ENCODE measurements at regions not wholly inside any gene's neighbourhood (a gene's known extent, or its start where the extent isn't known, plus 50 kb on each side); places are given as distances from the start of the nearest gene placed in this dataset.

- intact Hi-C loops (cut with DNase I) = no loop called here
- peaks cover 30% of the 10 kb centered on the region for H3K4me1 ChIP-seq (ENCODE audit: insufficient read depth)
Observed at GRCh38 chr9:699396-699795, 142.1 kb upstream of the DMRT1 start.

GRCh38 chr9:700365-701282, 140.9 kb upstream of the DMRT1 start:
- no peak for DNase-seq
- no peak overlapping the region for H3K4me3 ChIP-seq
- 85 to 86% (median 85%) methylated on average over 9 of the region's 9 CpGs for WGBS, 3 donors
- peaks cover 18% of the 10 kb centered on the region for H3K4me1 ChIP-seq (ENCODE audit: insufficient read depth)
- H3K27me3 ChIP-seq = no peaks in the 10 kb centered on the region
- TF ChIP-seq CTCF (IDR thresholded peaks at IDR 0.05) = no peak
- no peak for TF ChIP-seq EP300 (IDR thresholded peaks at IDR 0.05)
- no peak for TF ChIP-seq POLR2A (IDR thresholded peaks at IDR 0.05)
- no peaks in the 10 kb centered on the region for H3K36me3 ChIP-seq
- H3K9me3 ChIP-seq = no peaks in the 10 kb centered on the region
- no peak overlapping the region for H3K27ac ChIP-seq
- intact Hi-C loops (cut with DNase I) = no loop called here

More at GRCh38 chr9:699396-699795, 142.1 kb upstream of the DMRT1 start:
- no peak for DNase-seq
- Histone ChIP-seq H3K27me3 (no peaks in the 10 kb centered on the region), H3K4me3 (no peak overlapping the region), H3K36me3 (no peaks in the 10 kb centered on the region), H3K27ac (no peak overlapping the region), H3K9me3 (no peaks in the 10 kb centered on the region)
- TF ChIP-seq CTCF (IDR thresholded peaks at IDR 0.05) (no peak), EP300 (IDR thresholded peaks at IDR 0.05) (no peak), POLR2A (IDR thresholded peaks at IDR 0.05) (no peak)
- 66 to 67% (median 66%) methylated on average over 1 of the region's 1 CpG for WGBS, 3 donors

GRCh38 chr9:703392-703791, 138.1 kb upstream of the DMRT1 start:
- Histone ChIP-seq H3K4me1 (ENCODE audit: insufficient read depth) (peaks cover 3% of the 10 kb centered on the region), H3K36me3 (no peaks in the 10 kb centered on the region), H3K27me3 (no peaks in the 10 kb centered on the region), H3K4me3 (no peak overlapping the region), H3K9me3 (no peaks in the 10 kb centered on the region), H3K27ac (no peak overlapping the region)
- WGBS, 3 donors = 59 to 74% (median 74%) methylated on average over 2 of the region's 2 CpGs
- TF ChIP-seq EP300 (IDR thresholded peaks at IDR 0.05) (no peak), CTCF (IDR thresholded peaks at IDR 0.05) (no peak), POLR2A (IDR thresholded peaks at IDR 0.05) (no peak)
- DNase-seq = no peak
- intact Hi-C loops (cut with DNase I) = no loop called here

- peak overlapping the region; percentile 59 for H3K4me3 ChIP-seq
Observed at GRCh38 chr9:706073-706472, 135.4 kb upstream of the DMRT1 start.

More at GRCh38 chr9:706073-706472, 135.4 kb upstream of the DMRT1 start:
- no peaks in the 10 kb centered on the region for H3K9me3 ChIP-seq
- no peak for DNase-seq
- intact Hi-C loops (cut with DNase I) = loop anchor here in 1 of 4 donors (5.0 kb wide), 1 partner anchor 36 kb away; no protein-coding TSS in a partner anchor
- H3K36me3 ChIP-seq = no peaks in the 10 kb centered on the region
- H3K27ac ChIP-seq = peak overlapping the region in 1 of 2 donors; percentile 69
- no peak for TF ChIP-seq EP300 (IDR thresholded peaks at IDR 0.05)
- no peak for TF ChIP-seq CTCF (IDR thresholded peaks at IDR 0.05)
- TF ChIP-seq POLR2A (IDR thresholded peaks at IDR 0.05) = no peak
- WGBS, 3 donors = 43 to 62% (median 58%) methylated on average over 2 of the region's 2 CpGs
- H3K4me1 ChIP-seq (ENCODE audit: insufficient read depth) = peaks cover 4% of the 10 kb centered on the region
- H3K27me3 ChIP-seq = no peaks in the 10 kb centered on the region
